PFSK-1 (cell line): ENCODE measurements at regions not wholly inside any gene's neighbourhood (a gene's known extent, or its start where the extent isn't known, plus 50 kb on each side); places are given as distances from the start of the nearest gene placed in this dataset.

Experiments used
- FOXP2 ChIP-seq: optimal IDR thresholded peaks from 2 replicates; pipeline ENCODE3; 2011; ENCODE audit warnings: borderline replicate concordance, control low read depth, inconsistent platforms; ENCODE audit not compliant: insufficient read depth; ENCODE audit errors: extremely low read length, extremely low read depth
- POLR2AphosphoS5 ChIP-seq: IDR thresholded peaks from 2 replicates; pipeline ENCODE4 v1.6.1; 2012; ENCODE audit warnings: low read depth, mild to moderate bottlenecking, control low read depth, low read length, moderate library complexity
- REST ChIP-seq, 2 experiments: IDR thresholded peaks; 2 replicates each; pipeline versions ENCODE4 v1.6.1 to v1.8.0; 2011 to 2012; ENCODE audit warnings: low read depth in 2 of 2, low read length in 2 of 2, control low read depth in 1 of 2, inconsistent platforms in 1 of 2, mild to moderate bottlenecking in 1 of 2, moderate library complexity in 1 of 2; ENCODE audit not compliant: insufficient read depth in 1 of 2
- SIN3A ChIP-seq: IDR thresholded peaks from 2 replicates; pipeline ENCODE4 v1.6.1; 2012; ENCODE audit warnings: mild to moderate bottlenecking, low read length, moderate library complexity, borderline replicate concordance; ENCODE audit not compliant: insufficient read depth
- TAF1 ChIP-seq: IDR thresholded peaks from 2 replicates; pipeline ENCODE4 v1.6.1; 2012; ENCODE audit warnings: low read length, control low read depth, borderline replicate concordance; ENCODE audit not compliant: insufficient read depth

- TF ChIP-seq TAF1 = no peak
These were observed 192.3 kb upstream of the HMCN1 start for GRCh38 chr1:185541871-185542301.

- TF ChIP-seq REST (IDR thresholded peaks at IDR 0.05; ENCODE audit: insufficient read depth in 1 of 2, low read depth in 2 of 2, low read length in 2 of 2) = no peak
These were observed 193.9 kb upstream of the HMCN1 start for GRCh38 chr1:185540295-185540694.

- TF ChIP-seq REST (IDR thresholded peaks at IDR 0.05; ENCODE audit: insufficient read depth in 1 of 2, low read depth in 2 of 2, low read length in 2 of 2) (no peak), TAF1 (no peak), SIN3A (no peak), FOXP2 (no peak)
These were observed 194.8 kb upstream of the HMCN1 start for GRCh38 chr1:185539277-185539943.

GRCh38 chr1:185537596-185537995 is 196.6 kb upstream of the HMCN1 start:
- TF ChIP-seq TAF1 (no peak), REST (IDR thresholded peaks at IDR 0.05; ENCODE audit: insufficient read depth in 1 of 2, low read depth in 2 of 2, low read length in 2 of 2) (no peak), SIN3A (no peak), FOXP2 (no peak), POLR2AphosphoS5 (no peak)

GRCh38 chr1:185536165-185536920 is 197.8 kb upstream of the HMCN1 start:
- TF ChIP-seq POLR2AphosphoS5 (no peak), REST (IDR thresholded peaks at IDR 0.05; ENCODE audit: insufficient read depth in 1 of 2, low read depth in 2 of 2, low read length in 2 of 2) (no peak), SIN3A (no peak), FOXP2 (no peak), TAF1 (no peak)
